HG03457 (cell line): ENCODE measurements at regions not wholly inside any gene's neighbourhood (a gene's known extent, or its start where the extent isn't known, plus 50 kb on each side); places are given as distances from the start of the nearest gene placed in this dataset.

ENCODE experiments used
- ATAC-seq: cut with Tn5 transposase; IDR thresholded peaks from one replicate; pipeline ENCODE4 v1.9.1; 2021; ENCODE audit warnings: moderate number of reproducible peaks; ENCODE audit not compliant: unreplicated experiment

GRCh38 chr13:106917673-106918556 is 350.0 kb upstream of the ARGLU1 start:
- ATAC-seq, result peak; percentile 89

GRCh38 chr13:106917024-106917571 is 349.2 kb upstream of the ARGLU1 start:
- ATAC-seq, result no peak

- no peak for ATAC-seq
Measured at GRCh38 chr13:106916329-106916976, 348.5 kb upstream of the ARGLU1 start.

GRCh38 chr13:106915146-106915545 is 347.2 kb upstream of the ARGLU1 start:
- ATAC-seq, result no peak

GRCh38 chr13:106911627-106912026 is 343.7 kb upstream of the ARGLU1 start:
- no peak for ATAC-seq

- no peak for ATAC-seq
Measured at GRCh38 chr13:106911020-106911419, 343.1 kb upstream of the ARGLU1 start.

GRCh38 chr13:106906426-106906996 is 338.6 kb upstream of the ARGLU1 start:
- no peak for ATAC-seq

- no peak for ATAC-seq
Measured at GRCh38 chr13:106905380-106906162, 337.6 kb upstream of the ARGLU1 start.

GRCh38 chr13:106899442-106899841 is 331.5 kb upstream of the ARGLU1 start:
- ATAC-seq, result no peak

- no peak for ATAC-seq
Measured at GRCh38 chr13:106898231-106898630, 330.3 kb upstream of the ARGLU1 start.

GRCh38 chr13:106888148-106888547 is 320.2 kb upstream of the ARGLU1 start:
- ATAC-seq, result no peak

- no peak for ATAC-seq
Measured at GRCh38 chr13:106887686-106888085, 319.7 kb upstream of the ARGLU1 start.

- no peak for ATAC-seq
Measured at GRCh38 chr13:106883976-106884375, 316.0 kb upstream of the ARGLU1 start.

- no peak for ATAC-seq
Measured at GRCh38 chr13:106882246-106882645, 314.3 kb upstream of the ARGLU1 start.

- no peak for ATAC-seq
Measured at GRCh38 chr13:106879806-106880205, 311.9 kb upstream of the ARGLU1 start.

GRCh38 chr13:106874323-106874722 is 306.4 kb upstream of the ARGLU1 start:
- ATAC-seq, result no peak

GRCh38 chr13:106873810-106874209 is 305.9 kb upstream of the ARGLU1 start:
- no peak for ATAC-seq

- ATAC-seq, result no peak
Measured at GRCh38 chr13:106867249-106867648, 299.3 kb upstream of the ARGLU1 start.

GRCh38 chr13:106865716-106866440 is 297.9 kb upstream of the ARGLU1 start:
- ATAC-seq, result no peak

- ATAC-seq, result no peak
Measured at GRCh38 chr13:106859533-106859904, 291.6 kb upstream of the ARGLU1 start.
